T-helper 2 cell (primary cell): ENCODE measurements at regions not wholly inside any gene's neighbourhood (a gene's known extent, or its start where the extent isn't known, plus 50 kb on each side); places are given as distances from the start of the nearest gene placed in this dataset.

ENCODE experiments used
- DNase-seq, 5 experiments: peaks; one replicate each; pipeline versions ENCODE4 v3.0.0 to v3.0.0-alpha.2; 2012 to 2022

- DNase-seq = no peak
Observed at GRCh38 chr7:132733860-132734259, 157.6 kb upstream of the PLXNA4 start.

GRCh38 chr7:132732321-132732865 lies 156.1 kb upstream of the PLXNA4 start:
- DNase-seq = no peak

- no peak for DNase-seq
Observed at GRCh38 chr7:132730105-132730504, 153.8 kb upstream of the PLXNA4 start.

GRCh38 chr7:132723506-132724081 lies 147.3 kb upstream of the PLXNA4 start:
- DNase-seq = no peak

GRCh38 chr7:132720835-132721234 lies 144.6 kb upstream of the PLXNA4 start:
- no peak for DNase-seq

GRCh38 chr7:132713893-132714292 lies 137.6 kb upstream of the PLXNA4 start:
- no peak for DNase-seq

- DNase-seq = peak in 2 of 5 experiments; percentile 4 to 5
Observed at GRCh38 chr7:132709971-132710567, 133.8 kb upstream of the PLXNA4 start.

- no peak for DNase-seq
Observed at GRCh38 chr7:132708470-132708869, 132.2 kb upstream of the PLXNA4 start.

- no peak for DNase-seq
Observed at GRCh38 chr7:132705146-132705545, 128.9 kb upstream of the PLXNA4 start.

GRCh38 chr7:132703742-132704141 lies 127.5 kb upstream of the PLXNA4 start:
- no peak for DNase-seq

- no peak for DNase-seq
Observed at GRCh38 chr7:132697003-132697402, 120.7 kb upstream of the PLXNA4 start.

GRCh38 chr7:132696332-132696731 lies 120.1 kb upstream of the PLXNA4 start:
- no peak for DNase-seq

- DNase-seq = no peak
Observed at GRCh38 chr7:132691201-132691600, 114.9 kb upstream of the PLXNA4 start.

- DNase-seq = no peak
Observed at GRCh38 chr7:132690174-132690573, 113.9 kb upstream of the PLXNA4 start.

- DNase-seq = no peak
Observed at GRCh38 chr7:132687981-132688383, 111.7 kb upstream of the PLXNA4 start.

GRCh38 chr7:132687016-132687415 lies 110.7 kb upstream of the PLXNA4 start:
- DNase-seq = no peak

GRCh38 chr7:132685277-132685676 lies 109.0 kb upstream of the PLXNA4 start:
- DNase-seq = no peak

- no peak for DNase-seq
Observed at GRCh38 chr7:132683896-132684690, 107.8 kb upstream of the PLXNA4 start.

- DNase-seq = no peak
Observed at GRCh38 chr7:132681951-132682350, 105.7 kb upstream of the PLXNA4 start.

- DNase-seq = no peak
Observed at GRCh38 chr7:132680590-132680989, 104.3 kb upstream of the PLXNA4 start.

- DNase-seq = no peak
Observed at GRCh38 chr7:132678656-132679055, 102.4 kb upstream of the PLXNA4 start.

GRCh38 chr7:132677918-132678317 lies 101.6 kb upstream of the PLXNA4 start:
- DNase-seq = no peak

GRCh38 chr7:132672200-132672990 lies 96.1 kb upstream of the PLXNA4 start:
- no peak for DNase-seq
